Ascending aorta (tissue), 2 donors: ENCODE measurements at regions not wholly inside any gene's neighbourhood (a gene's known extent, or its start where the extent isn't known, plus 50 kb on each side); places are given as distances from the start of the nearest gene placed in this dataset.

Experiments used
- DNase-seq, 2 donors: peaks; one replicate each; pipeline ENCODE4 v3.0.0-alpha.2; 2019; ENCODE audit warnings: low spot score in 2 of 2
- H3K27ac ChIP-seq, 2 donors: fragments of 200-600 bp; sonication (generic); one replicate each; pipeline ENCODE4 v1.5.1; 2016 to 2017; ENCODE audit warnings: mild to moderate bottlenecking in 1 of 2
- H3K27me3 ChIP-seq: fragments of 200-600 bp; sonication (generic); one replicate; pipeline ENCODE4 v1.5.1; 2017
- H3K36me3 ChIP-seq, 2 donors: fragments of 200-600 bp; sonication (generic); one replicate each; pipeline ENCODE4 v1.5.1; 2016
- H3K4me1 ChIP-seq, 2 donors: fragments of 200-600 bp; sonication (generic); one replicate each; pipeline ENCODE4 v1.5.1; 2016 to 2017; ENCODE audit warnings: mild to moderate bottlenecking in 1 of 2
- H3K4me3 ChIP-seq, 2 donors: fragments of 200-600 bp; sonication (generic); one replicate each; pipeline ENCODE4 v1.5.1; 2016 to 2017; ENCODE audit warnings: mild to moderate bottlenecking in 1 of 2
- H3K9me3 ChIP-seq, 2 donors: fragments of 200-600 bp; sonication (generic); one replicate each; pipeline ENCODE4 v1.5.1; 2016
- CTCF ChIP-seq, 3 experiments: fragments of 200-600 bp in 2 of 3; fragments of 450-650 bp in 1 of 3; sonication (generic) in 2 of 3; IDR thresholded peaks; one replicate each; pipeline ENCODE4 v1.5.1; 2016 to 2019; ENCODE audit warnings: antibody characterized with exemption in 3 of 3, mild to moderate bottlenecking in 1 of 3, moderate library complexity in 1 of 3
- intact Hi-C: fragments of 100-400 bp; cut with DNase I; formaldehyde crosslinking; loops from one replicate; pipeline ENCODE4 v1.15.1; 2023

DNA sequence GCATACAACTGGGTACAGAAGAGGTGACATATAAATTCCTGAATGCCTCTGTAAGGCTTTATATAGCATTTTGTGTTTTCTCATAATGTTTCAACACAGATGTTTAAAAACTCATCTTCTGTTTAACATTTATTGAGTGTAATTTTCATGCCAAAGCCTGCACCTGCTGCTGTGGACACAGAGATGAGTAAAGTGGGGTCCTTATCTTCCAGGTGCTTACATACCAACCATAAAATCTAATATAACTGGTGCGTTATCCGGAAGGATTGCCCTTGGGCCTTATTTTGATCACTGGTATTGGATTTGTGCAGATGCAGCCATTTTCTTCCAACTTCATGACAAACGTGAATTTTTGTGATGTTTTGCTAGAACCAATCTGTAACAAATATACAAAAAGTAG, 222.3 kb downstream of the DMRT2 start:
- Histone ChIP-seq H3K9me3 (no peaks in the 10 kb centered on the region), H3K27ac (no peak overlapping the region), H3K36me3 (no peaks in the 10 kb centered on the region), H3K4me1 (no peaks in the 10 kb centered on the region), H3K27me3 (no peaks in the 10 kb centered on the region), H3K4me3 (no peak overlapping the region)
- TF ChIP-seq CTCF (IDR thresholded peaks at IDR 0.05): no peak
- intact Hi-C loops: no loop called here
- DNase-seq: no peak

GRCh38 chr9:1273859-1274258, 223.7 kb downstream of the DMRT2 start:
- H3K36me3 ChIP-seq: no peaks in the 10 kb centered on the region

DNA sequence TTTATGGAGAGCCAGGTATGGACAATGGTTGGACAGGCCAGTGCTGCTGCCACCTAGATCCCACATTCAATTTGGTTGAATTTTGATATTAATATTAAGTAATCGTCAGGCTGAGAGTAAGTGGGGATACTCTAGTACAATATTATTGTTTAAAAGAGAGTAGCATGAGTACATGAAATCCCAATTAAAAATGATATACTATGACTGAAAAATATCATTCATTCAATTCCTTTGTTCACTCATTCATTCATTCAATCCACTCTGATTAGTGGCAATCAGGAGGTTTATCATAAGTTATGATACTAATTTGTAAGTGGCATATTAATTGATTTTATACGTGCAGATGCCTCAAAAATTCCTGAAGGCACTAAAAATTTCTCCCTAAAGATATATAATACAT, 224.2 kb downstream of the DMRT2 start:
- DNase-seq: no peak
- no peak overlapping the region for H3K27ac ChIP-seq
- H3K36me3 ChIP-seq: no peaks in the 10 kb centered on the region
- H3K4me3 ChIP-seq: no peak overlapping the region
- H3K9me3 ChIP-seq: no peaks in the 10 kb centered on the region
- no peaks in the 10 kb centered on the region for H3K27me3 ChIP-seq
- intact Hi-C loops: no loop called here
- no peaks in the 10 kb centered on the region for H3K4me1 ChIP-seq
- TF ChIP-seq CTCF (IDR thresholded peaks at IDR 0.05): no peak

More at GRCh38 chr9:1273859-1274258, 223.7 kb downstream of the DMRT2 start:
- intact Hi-C loops: no loop called here
- Histone ChIP-seq H3K9me3 (no peaks in the 10 kb centered on the region), H3K27me3 (no peaks in the 10 kb centered on the region), H3K4me1 (no peaks in the 10 kb centered on the region), H3K27ac (no peak overlapping the region), H3K4me3 (no peak overlapping the region)
- DNase-seq: no peak
- no peak for TF ChIP-seq CTCF (IDR thresholded peaks at IDR 0.05)

DNA sequence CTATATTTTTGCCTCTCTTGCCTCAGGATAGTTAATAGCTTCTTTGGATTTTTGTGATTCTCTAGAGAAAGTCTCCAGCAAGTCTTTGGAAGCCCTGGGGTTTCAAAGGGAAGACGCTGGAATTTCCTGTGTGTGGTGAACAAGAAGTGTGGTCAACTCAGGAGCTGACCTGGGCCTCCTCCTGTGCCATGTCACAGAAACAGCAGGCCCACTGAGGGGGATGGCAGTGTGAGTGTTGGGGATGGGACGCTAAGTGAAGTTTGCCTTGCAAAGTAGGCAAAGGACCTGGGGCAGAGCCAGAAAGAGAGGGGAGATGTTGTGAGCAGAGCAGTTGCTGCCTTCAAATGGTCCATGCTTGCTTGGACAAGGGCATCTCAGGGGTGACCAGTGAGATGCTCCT, 226.3 kb downstream of the DMRT2 start:
- no peaks in the 10 kb centered on the region for H3K4me1 ChIP-seq
- no peaks in the 10 kb centered on the region for H3K36me3 ChIP-seq
- no peak for DNase-seq
- intact Hi-C loops: no loop called here
- H3K4me3 ChIP-seq: no peak overlapping the region
- no peak for TF ChIP-seq CTCF (IDR thresholded peaks at IDR 0.05)
- H3K9me3 ChIP-seq: no peaks in the 10 kb centered on the region
- H3K27me3 ChIP-seq: no peaks in the 10 kb centered on the region
- no peak overlapping the region for H3K27ac ChIP-seq

DNA sequence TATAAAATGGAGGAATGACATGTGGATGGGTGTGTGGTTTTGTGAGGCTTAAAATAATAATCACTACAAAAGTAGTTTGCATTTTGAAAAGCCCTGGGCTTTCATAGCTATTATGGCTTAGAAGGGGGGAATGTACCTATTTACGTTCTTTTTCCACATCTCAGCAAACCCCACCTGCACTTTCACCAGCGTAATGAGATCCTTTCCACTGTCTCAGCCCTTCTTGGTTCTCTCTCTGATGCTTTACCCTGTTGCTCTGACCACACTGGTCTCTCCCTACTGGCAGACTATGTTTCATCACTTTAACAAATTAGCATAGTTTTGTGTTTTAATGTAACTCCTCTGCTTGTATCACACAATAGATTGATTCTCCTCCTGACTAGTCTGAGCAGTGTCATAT, 234.6 kb downstream of the DMRT2 start:
- intact Hi-C loops: no loop called here
- no peaks in the 10 kb centered on the region for H3K36me3 ChIP-seq
- H3K9me3 ChIP-seq: no peaks in the 10 kb centered on the region
- H3K4me3 ChIP-seq: no peak overlapping the region
- TF ChIP-seq CTCF (IDR thresholded peaks at IDR 0.05): no peak
- no peaks in the 10 kb centered on the region for H3K27me3 ChIP-seq
- no peaks in the 10 kb centered on the region for H3K4me1 ChIP-seq
- no peak overlapping the region for H3K27ac ChIP-seq
- no peak for DNase-seq

- DNase-seq: no peak
- no peak overlapping the region for H3K4me3 ChIP-seq
- no peaks in the 10 kb centered on the region for H3K36me3 ChIP-seq
- no peaks in the 10 kb centered on the region for H3K9me3 ChIP-seq
- no peaks in the 10 kb centered on the region for H3K4me1 ChIP-seq
- H3K27ac ChIP-seq: no peak overlapping the region
- no peaks in the 10 kb centered on the region for H3K27me3 ChIP-seq
- intact Hi-C loops: no loop called here
- TF ChIP-seq CTCF (IDR thresholded peaks at IDR 0.05): no peak
Observed at GRCh38 chr9:1285526-1285925, 235.4 kb downstream of the DMRT2 start.
